PC-9 (cell line): ENCODE measurements at regions not wholly inside any gene's neighbourhood (a gene's known extent, or its start where the extent isn't known, plus 50 kb on each side); places are given as distances from the start of the nearest gene placed in this dataset.

Source experiments
- CTCF ChIP-seq: fragments of 200-600 bp; sonication (generic); conservative IDR thresholded peaks from 2 replicates; pipeline ENCODE4 v1.6.1; 2017; ENCODE audit warnings: mixed run types, antibody characterized with exemption, mild to moderate bottlenecking, moderate library complexity
- EZH2 ChIP-seq: fragments of 200-600 bp; sonication (generic); IDR thresholded peaks from 2 replicates; pipeline ENCODE4 v1.8.0; 2017; ENCODE audit warnings: antibody characterized with exemption, low read depth

- TF ChIP-seq CTCF, result no peak
- TF ChIP-seq EZH2, result no peak
These were observed 732.1 kb downstream of the MAT2B start for GRCh38 chr5:164237486-164237885.
